HG03439 (cell line): ENCODE measurements at regions not wholly inside any gene's neighbourhood (a gene's known extent, or its start where the extent isn't known, plus 50 kb on each side); places are given as distances from the start of the nearest gene placed in this dataset.

ENCODE experiments used
- ATAC-seq: cut with Tn5 transposase; IDR thresholded peaks from one replicate; pipeline ENCODE4 v1.9.1; 2021; ENCODE audit warnings: mild to moderate bottlenecking, moderate library complexity; ENCODE audit not compliant: unreplicated experiment

- no peak for ATAC-seq
Observed at GRCh38 chr1:195141294-195141693, 1466.9 kb downstream of the KCNT2 start.

DNA sequence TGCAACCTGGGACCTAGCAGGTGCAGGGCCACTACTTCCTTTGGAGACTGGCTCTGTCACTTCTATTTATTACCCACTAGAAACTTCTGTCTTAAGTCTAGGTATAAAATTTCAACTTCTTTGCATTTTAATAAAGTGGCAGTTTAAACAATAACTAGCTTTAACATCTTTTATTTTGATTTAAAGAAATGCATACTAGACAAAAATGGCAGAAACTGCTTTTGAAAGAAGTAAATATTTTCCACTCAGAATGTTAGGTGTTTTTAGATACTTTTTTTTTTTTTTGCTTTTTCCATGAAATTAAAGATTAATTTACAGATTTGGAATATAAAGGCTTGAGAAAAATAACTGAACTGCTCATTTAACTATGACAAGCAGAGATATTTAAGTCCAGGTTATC is 1477.6 kb downstream of the KCNT2 start:
- ATAC-seq, result no peak

- ATAC-seq, result no peak
Observed at GRCh38 chr1:195122497-195122896, 1485.7 kb downstream of the KCNT2 start.

- ATAC-seq, result no peak
Observed at GRCh38 chr1:195113471-195113870, 1494.8 kb downstream of the KCNT2 start.

- no peak for ATAC-seq
Observed at GRCh38 chr1:195105773-195106172, 1502.5 kb downstream of the KCNT2 start.

DNA sequence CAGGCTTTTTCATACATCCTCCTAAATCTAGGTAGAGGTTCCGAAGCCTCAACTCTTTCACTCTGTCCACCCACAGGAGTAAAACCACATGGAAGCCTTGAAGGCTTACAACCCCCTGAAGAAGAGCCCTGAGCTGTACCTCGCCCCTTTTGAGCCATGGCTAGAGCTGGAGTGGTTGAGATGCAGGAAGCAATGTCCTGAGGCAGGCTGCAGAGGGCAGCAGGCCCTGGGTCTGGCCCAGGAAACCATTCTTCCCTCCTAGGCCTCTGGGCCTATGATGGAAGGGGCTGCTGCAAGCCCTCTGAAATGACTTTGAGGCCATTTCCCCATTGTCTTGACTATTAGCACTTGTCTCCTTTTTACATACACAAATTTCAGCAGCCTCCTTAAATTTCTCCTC is 1503.0 kb downstream of the KCNT2 start:
- no peak for ATAC-seq

- no peak for ATAC-seq
Observed at GRCh38 chr1:195097316-195097715, 1510.9 kb downstream of the KCNT2 start.

DNA sequence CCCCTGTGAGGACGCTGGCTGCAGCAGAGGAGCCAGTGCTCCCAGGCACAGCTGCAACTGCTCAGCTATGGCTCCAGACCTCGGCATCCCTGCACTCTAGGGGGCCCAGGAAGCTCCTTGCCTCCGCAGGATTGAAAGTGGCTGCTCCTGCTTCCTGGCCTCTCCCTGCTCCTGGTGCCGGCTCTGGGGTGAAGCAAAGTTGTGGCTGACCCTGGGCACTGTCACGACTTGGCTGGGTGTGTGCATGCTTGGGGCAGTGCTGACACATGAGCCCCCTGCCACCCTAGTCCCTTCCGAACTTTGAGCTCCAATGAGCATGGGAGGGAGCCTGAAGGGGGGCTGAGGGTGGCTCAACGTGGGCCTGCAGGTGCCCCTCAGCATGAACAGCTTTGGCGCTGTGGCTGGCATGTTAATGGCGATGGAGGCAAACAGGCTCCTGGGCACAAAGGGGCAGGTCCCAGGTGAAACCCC is 1512.2 kb downstream of the KCNT2 start:
- no peak for ATAC-seq

- no peak for ATAC-seq
Observed at GRCh38 chr1:195085196-195085595, 1523.0 kb downstream of the KCNT2 start.

GRCh38 chr1:195082183-195082582 is 1526.1 kb downstream of the KCNT2 start:
- ATAC-seq, result no peak

DNA sequence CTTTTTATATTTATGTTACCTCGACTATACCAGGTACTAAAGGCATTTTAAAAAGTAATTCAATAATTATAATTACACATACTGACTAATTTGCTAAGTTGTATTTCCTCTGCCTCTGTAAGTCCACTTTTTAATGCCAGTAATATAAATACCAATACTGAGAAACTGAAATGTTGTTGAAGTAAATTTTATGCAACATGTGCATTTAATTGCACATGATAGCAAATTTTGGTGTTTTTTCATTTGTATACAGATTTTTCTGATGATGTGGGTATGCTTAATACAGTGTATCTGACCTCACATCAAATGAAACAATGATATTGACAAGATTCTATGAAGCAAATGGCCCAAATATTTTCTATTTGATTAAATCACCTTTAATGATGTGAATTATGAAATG is 1531.6 kb downstream of the KCNT2 start:
- ATAC-seq, result no peak

DNA sequence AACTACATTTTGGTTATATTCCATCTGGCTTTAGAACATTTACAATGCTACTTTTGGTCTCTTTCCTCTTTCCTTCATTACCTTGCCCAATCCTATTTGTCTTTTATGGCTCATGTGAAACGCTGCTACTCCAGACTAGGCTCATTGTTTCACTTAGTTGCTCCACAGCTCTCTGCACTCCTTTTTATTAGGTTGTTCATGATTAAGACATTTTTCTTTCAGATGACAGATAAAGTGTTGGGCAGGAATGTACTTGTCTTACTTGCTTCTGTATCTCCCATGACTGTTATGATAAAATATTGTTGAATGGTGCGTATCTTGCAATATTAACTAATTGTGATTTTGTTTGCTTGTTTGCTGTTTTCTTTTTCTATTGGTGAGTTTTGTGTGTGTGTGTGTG is 1532.3 kb downstream of the KCNT2 start:
- no peak for ATAC-seq

DNA sequence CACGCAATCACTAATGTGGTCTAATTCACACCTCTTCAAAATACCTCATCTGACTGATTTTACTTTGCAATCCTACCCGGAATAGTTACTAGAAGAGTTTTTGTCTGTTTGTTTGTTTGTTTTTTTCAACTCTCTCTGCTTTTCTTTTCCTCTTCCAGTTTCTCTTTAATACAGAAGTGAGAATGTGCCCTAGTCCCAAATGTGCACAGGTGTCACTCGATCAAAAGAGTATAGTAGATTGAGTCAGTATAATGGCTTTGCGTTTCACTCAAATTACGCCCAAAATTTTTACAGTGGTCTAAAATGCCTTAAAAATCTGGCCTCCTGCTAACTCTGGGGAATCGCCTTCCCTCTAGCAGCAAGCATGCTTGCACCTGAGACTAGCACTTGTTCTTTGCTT is 1536.8 kb downstream of the KCNT2 start:
- no peak for ATAC-seq

DNA sequence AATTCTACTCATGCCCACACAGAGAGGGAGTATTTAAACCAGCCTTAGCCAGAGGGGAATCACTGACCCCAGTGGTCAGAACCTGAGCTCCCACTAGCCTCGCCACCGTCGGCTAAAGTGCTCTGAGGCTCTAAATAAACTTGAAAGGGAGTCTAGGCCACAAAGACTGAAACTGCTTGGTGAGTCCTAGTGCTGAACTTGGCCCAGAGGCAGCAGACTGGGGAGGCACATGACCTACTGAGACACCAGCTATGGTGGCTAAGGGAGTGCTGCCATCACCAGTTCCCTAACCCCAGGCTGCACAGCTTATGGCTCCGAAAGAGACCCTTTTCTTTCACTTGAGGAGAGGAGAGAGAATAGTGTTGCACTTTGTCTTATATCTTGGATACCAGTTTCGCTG is 1542.8 kb downstream of the KCNT2 start:
- no peak for ATAC-seq

DNA sequence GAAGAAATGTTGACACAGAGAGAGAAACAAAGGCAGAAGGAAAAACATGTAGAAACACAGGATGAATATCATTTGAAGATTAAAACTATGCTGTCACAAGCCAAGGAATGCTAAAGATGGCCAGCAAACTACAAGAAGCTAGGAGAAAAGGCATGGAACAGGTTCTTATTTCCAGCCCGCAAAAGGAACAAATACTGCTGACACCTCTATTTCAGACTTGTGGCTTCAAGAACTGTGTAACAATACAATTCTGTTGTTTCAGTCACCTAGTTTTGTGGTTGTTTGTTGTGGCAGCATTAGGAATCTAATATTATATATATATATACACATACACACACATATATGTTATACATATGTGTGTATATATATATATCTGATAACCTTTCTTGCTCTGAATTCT is 1543.9 kb downstream of the KCNT2 start:
- ATAC-seq, result no peak

- ATAC-seq, result no peak
Observed at GRCh38 chr1:195054217-195054687, 1554.0 kb downstream of the KCNT2 start.

DNA sequence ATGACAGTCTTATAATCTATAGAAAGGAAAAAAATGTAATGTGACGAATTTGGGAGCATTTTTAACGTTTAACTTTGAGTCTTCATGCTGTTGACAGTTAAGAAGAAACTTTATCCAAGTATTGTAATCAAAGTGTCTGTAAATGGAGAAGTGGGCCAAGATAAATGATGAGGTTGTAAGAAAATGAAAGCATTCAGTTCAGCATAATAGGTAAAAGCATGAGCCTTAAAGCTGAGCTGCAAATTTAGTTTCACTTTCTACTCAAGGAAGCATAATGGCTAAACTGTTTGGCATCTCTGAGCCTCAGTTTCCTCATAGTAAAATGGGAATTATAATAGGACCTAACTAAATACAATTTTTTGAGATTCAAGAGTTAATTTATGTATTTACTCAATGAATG is 1554.8 kb downstream of the KCNT2 start:
- ATAC-seq, result no peak

DNA sequence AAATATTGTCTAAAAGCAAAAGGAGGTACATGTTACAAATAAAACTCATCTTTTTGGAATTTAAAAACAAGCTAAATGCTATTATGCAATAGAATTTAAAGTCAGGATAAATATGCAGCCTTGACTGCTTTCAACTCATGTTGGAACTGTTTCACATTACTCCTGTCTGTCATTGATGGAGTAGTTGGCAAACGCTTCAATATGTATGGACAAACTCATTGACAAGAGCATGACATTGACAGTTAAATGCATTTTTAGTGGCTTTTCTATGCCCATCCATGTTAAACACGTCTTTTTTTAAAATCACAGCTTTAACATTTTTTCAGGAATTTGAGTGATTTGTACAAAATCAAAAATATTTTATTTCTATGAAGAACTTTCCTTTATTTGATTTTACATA is 1560.5 kb downstream of the KCNT2 start:
- no peak for ATAC-seq

DNA sequence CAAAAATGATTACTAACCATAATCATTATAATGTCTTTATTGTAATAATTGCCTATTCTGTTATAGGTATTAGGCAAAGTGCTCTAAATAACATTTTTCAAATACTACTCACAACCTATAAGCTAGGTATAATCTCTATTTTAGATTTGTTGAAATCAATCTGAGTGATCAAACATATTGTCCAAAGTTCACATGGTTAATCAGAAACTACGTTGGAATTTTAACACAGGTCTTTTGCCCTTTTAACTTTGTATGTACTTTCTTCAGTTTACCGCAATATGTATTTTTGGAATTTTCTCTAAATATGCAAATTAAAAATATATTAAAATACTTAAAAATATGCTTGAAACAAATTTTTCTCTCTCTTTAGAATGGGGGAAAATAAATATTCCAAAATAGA is 1563.2 kb downstream of the KCNT2 start:
- ATAC-seq, result no peak

GRCh38 chr1:195030793-195031192 is 1577.4 kb downstream of the KCNT2 start:
- no peak for ATAC-seq

GRCh38 chr1:195026792-195027191 is 1581.4 kb downstream of the KCNT2 start:
- ATAC-seq, result no peak

- no peak for ATAC-seq
Observed at GRCh38 chr1:195019385-195019784, 1588.9 kb downstream of the KCNT2 start.

- no peak for ATAC-seq
Observed at GRCh38 chr1:195012995-195013394, 1595.2 kb downstream of the KCNT2 start.

- no peak for ATAC-seq
Observed at GRCh38 chr1:195005338-195005737, 1602.9 kb downstream of the KCNT2 start.
